GM12878 (cell line): ENCODE measurements at regions not wholly inside any gene's neighbourhood (a gene's known extent, or its start where the extent isn't known, plus 50 kb on each side); places are given as distances from the start of the nearest gene placed in this dataset.

Experiments
- ATAC-seq: fragments of 200-7000 bp; cut with Tn5 transposase; 3 replicates; pipeline ENCODE4 v1.9.1; 2020; ENCODE audit warnings: mild to moderate bottlenecking, moderate library complexity
- BruUV-seq: library from RNA; stranded (reverse); fragments of 400-500 nt; replicated peaks from 2 replicates; lab custom pipeline; 2021; lab: Mats Ljungman, UMichigan
- CTCF ChIA-PET: fragments of 300-600 bp; sonication (Branson Sonifier 250); formaldehyde crosslinking; extraction: SDS; loops from one replicate; lab custom pipeline; 2021; ENCODE audit warnings: inconsistent platforms; lab: Yijun Ruan, JAX
- POLR2A ChIA-PET: fragments of 350-600 bp; formaldehyde crosslinking; extraction: SDS; loops from one replicate; lab custom pipeline; 2021; ENCODE audit warnings: inconsistent platforms; lab: Charles Lee
- RAD21 ChIA-PET: fragments of 300-600 bp; sonication (Branson Sonifier 250); formaldehyde crosslinking; loops from one replicate; lab custom pipeline; 2023; ENCODE audit warnings: antibody characterized with exemption; ENCODE audit not compliant: unreplicated experiment; lab: Charles Lee
- SMC1A ChIA-PET: fragments of 300-600 bp; sonication (Branson Sonifier 250); formaldehyde crosslinking; loops from one replicate; lab custom pipeline; 2023; ENCODE audit not compliant: unreplicated experiment, uncharacterized antibody; lab: Charles Lee
- DNase-seq: peaks from one replicate; pipeline ENCODE4 v3.0.0-alpha.2; 2011; ENCODE audit warnings: low read depth, low spot score
- FAIRE-seq: peaks from 3 replicates; lab custom pipeline; 2011; peaks lifted over from hg19 to GRCh38; lab: Jason Lieb, UNC
- H2AFZ ChIP-seq: 2 replicates; pipeline ENCODE4 v1.6.0; 2011; ENCODE audit warnings: low read depth, low read length, control low read depth; ENCODE audit not compliant: control insufficient read depth
- H3K27ac ChIP-seq: 2 replicates; pipeline ENCODE4 v1.5.1; 2011; ENCODE audit warnings: control low read depth; ENCODE audit not compliant: control insufficient read depth, insufficient read depth
- H3K27me3 ChIP-seq, 2 experiments: replicated peaks in 1 of 2; 2 replicates each; pipeline versions ENCODE4 v1.6.0 to v1.6.1; 2011; ENCODE audit warnings: low read length in 1 of 2; ENCODE audit not compliant: control insufficient read depth in 2 of 2, insufficient read depth in 2 of 2
- H3K36me3 ChIP-seq, 2 experiments: 2 replicates each; pipeline ENCODE4 v1.5.1; 2011; ENCODE audit warnings: low read length in 1 of 2; ENCODE audit not compliant: control insufficient read depth in 2 of 2, insufficient read depth in 2 of 2
- H3K4me1 ChIP-seq: 2 replicates; pipeline ENCODE4 v1.6.1; 2011; ENCODE audit warnings: mild to moderate bottlenecking, low read length, moderate library complexity, mixed read lengths; ENCODE audit not compliant: control insufficient read depth, insufficient read depth
- H3K4me2 ChIP-seq: 2 replicates; pipeline ENCODE4 v1.6.0; 2011; ENCODE audit warnings: control low read depth; ENCODE audit not compliant: control insufficient read depth, insufficient read depth
- H3K4me3 ChIP-seq: fragments of 200-600 bp; sonication (generic); 2 replicates; pipeline ENCODE4 v1.5.1; 2016
- H3K79me2 ChIP-seq: 2 replicates; pipeline ENCODE4 v1.6.0; 2011; ENCODE audit warnings: low read length; ENCODE audit not compliant: control insufficient read depth, insufficient read depth
- H3K9ac ChIP-seq: 2 replicates; pipeline ENCODE4 v1.8.0; 2011; ENCODE audit warnings: low read length, control low read depth, mixed read lengths; ENCODE audit not compliant: control insufficient read depth, insufficient read depth
- H3K9me3 ChIP-seq: replicated peaks from 3 replicates; pipeline ENCODE4 v1.5.1; 2011; ENCODE audit warnings: mild to moderate bottlenecking, low read length; ENCODE audit not compliant: control insufficient read depth, insufficient read depth
- H4K20me1 ChIP-seq: 2 replicates; pipeline ENCODE4 v1.6.0; 2011; ENCODE audit not compliant: control insufficient read depth, insufficient read depth
- DPF2 ChIP-seq: fragments of 450-650 bp; IDR thresholded peaks from 2 replicates; pipeline ENCODE4 v1.6.1; 2017; ENCODE audit warnings: mild to moderate bottlenecking
- POLR2AphosphoS2 ChIP-seq: IDR thresholded peaks from 2 replicates; pipeline ENCODE4 v1.6.1; 2011; ENCODE audit warnings: low read depth, mild to moderate bottlenecking, low read length, improper control_type of control experiment, moderate library complexity
- SMAD1 ChIP-seq: fragments of 450-650 bp; IDR thresholded peaks from 2 replicates; pipeline ENCODE4 v1.6.1; 2018; ENCODE audit warnings: mild to moderate bottlenecking, low read depth; ENCODE audit not compliant: partially characterized antibody
- SMAD5 ChIP-seq: IDR thresholded peaks from 2 replicates; pipeline ENCODE4 v1.6.1; 2016; ENCODE audit warnings: antibody characterized with exemption, low read depth
- WRNIP1 ChIP-seq: IDR thresholded peaks from 2 replicates; pipeline ENCODE4 v1.6.1; 2011; ENCODE audit warnings: low read depth, low read length, improper control_type of control experiment, borderline replicate concordance
- ZNF24 ChIP-seq: fragments of 450-650 bp; IDR thresholded peaks from 2 replicates; pipeline ENCODE4 v1.6.1; 2017; ENCODE audit warnings: antibody characterized with exemption, mild to moderate bottlenecking
- WGBS: methylation state at CpG from one replicate; pipeline ENCODE4 v1.1.6; 2016; ENCODE audit warnings: low lambda C conversion rate; ENCODE audit not compliant: insufficient replicate concordance, insufficient coverage; ENCODE audit errors: missing lambda C conversion rate; 5-methylcytosine and 5-hydroxymethylcytosine counted together
- in situ Hi-C: fragments of 300-500 bp; cut with MboI; formaldehyde crosslinking; loops from 9 replicates; pipeline ENCODE4 v1.14.3; 2018; ENCODE audit warnings: mixed read lengths
- intact Hi-C: fragments of 100-400 bp; cut with micrococcal nuclease; formaldehyde crosslinking; loops from one replicate; pipeline ENCODE4 v1.14.2; 2022; ENCODE audit not compliant: unreplicated experiment

DNA sequence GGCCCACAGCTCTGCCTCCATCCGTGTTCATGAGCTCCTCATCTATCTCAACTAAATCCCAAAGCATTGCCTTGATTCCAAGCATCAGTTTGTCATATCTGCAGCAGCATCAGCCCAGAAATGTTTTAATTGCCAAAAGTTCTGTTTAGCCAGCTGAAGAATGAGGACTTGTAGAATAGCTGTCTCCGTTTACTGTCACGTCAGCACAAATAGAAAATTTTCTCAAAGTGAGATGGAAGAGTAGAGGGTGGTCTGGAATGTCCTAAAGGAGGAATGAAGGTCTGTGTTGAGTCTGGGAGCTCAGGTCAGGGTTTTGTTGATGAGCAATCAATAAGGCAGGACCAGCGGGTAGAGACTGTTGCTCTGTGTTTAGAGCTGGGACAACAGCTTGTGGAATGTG is 134.9 kb upstream of the ISX start:
- no peak overlapping the region for H3K9ac ChIP-seq
- H3K4me2 ChIP-seq, result no peak overlapping the region
- ChIA-PET SMC1A (interaction anchor here (0.6 kb wide), 1 partner anchor 212 kb away, joined by 3 read pairs; no protein-coding TSS in a partner anchor), RAD21 (no interaction called here), CTCF (interaction anchor here (0.7 kb wide), 1 partner anchor 84 kb away, joined by 3 read pairs; no protein-coding TSS in a partner anchor), POLR2A (no interaction called here)
- FAIRE-seq, result no peak
- no peak overlapping the region for H2AFZ ChIP-seq
- H4K20me1 ChIP-seq, result no peaks in the 10 kb centered on the region
- no peaks in the 10 kb centered on the region for H3K36me3 ChIP-seq
- no peaks in the 10 kb centered on the region for H3K27me3 ChIP-seq
- ATAC-seq, result no peak
- WGBS, result 23% methylated on average over 4 of the region's 4 CpGs
- H3K4me1 ChIP-seq, result no peaks in the 10 kb centered on the region
- DNase-seq, result no peak
- intact Hi-C loops (no loop called here), in situ Hi-C loops (no loop called here)
- H3K4me3 ChIP-seq, result no peak overlapping the region
- BruUV-seq, result no TSS peak
- no peak overlapping the region for H3K27ac ChIP-seq
- TF ChIP-seq POLR2AphosphoS2, result no peak
- TF ChIP-seq SMAD1, result no peak
- no peak for TF ChIP-seq SMAD5
- no peak for TF ChIP-seq WRNIP1
- no peaks in the 10 kb centered on the region for H3K79me2 ChIP-seq
- no peaks in the 10 kb centered on the region; the same call in 2 of the 3 replicates for H3K9me3 ChIP-seq

DNA sequence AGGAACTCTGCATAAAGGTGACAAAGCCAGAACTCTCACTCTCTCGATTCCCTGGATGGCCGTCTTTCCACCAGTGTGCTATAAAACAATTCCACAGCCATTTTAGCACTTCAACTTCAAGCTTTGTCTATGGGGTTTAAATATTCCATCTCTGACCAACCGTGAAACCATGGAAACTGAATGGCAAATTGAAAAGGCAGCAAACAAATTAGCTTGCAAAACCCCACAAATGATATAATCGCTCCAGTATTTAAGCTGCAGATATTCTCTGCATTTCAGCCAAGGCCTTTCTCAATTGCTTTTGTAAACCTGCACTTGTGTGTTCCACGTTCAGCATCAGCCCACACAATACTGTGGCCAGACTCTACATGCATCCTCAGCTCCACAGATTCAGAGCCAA is 131.7 kb upstream of the ISX start:
- in situ Hi-C loops, result no loop called here
- intact Hi-C loops, result no loop called here
- Histone ChIP-seq H3K9me3 (no peaks in the 10 kb centered on the region; the same call in 2 of the 3 replicates), H2AFZ (no peak overlapping the region), H3K4me2 (no peak overlapping the region), H3K4me3 (no peak overlapping the region), H3K27ac (no peak overlapping the region), H3K36me3 (no peaks in the 10 kb centered on the region), H3K79me2 (no peaks in the 10 kb centered on the region), H3K9ac (no peak overlapping the region), H3K4me1 (no peaks in the 10 kb centered on the region), H3K27me3 (no peaks in the 10 kb centered on the region), H4K20me1 (no peaks in the 10 kb centered on the region)
- 18% methylated on average over 5 of the region's 5 CpGs for WGBS
- CTCF ChIA-PET, result interaction anchor here (1.1 kb wide), 1 partner anchor 9 kb away, joined by 3 read pairs; no protein-coding TSS in a partner anchor
- RAD21 ChIA-PET, result interaction anchor here (1.9 kb wide), 1 partner anchor 216 kb away, joined by 4 read pairs; no protein-coding TSS in a partner anchor
- FAIRE-seq (no peak), DNase-seq (no peak), ATAC-seq (no peak)
- no peak for TF ChIP-seq SMAD5
- TF ChIP-seq ZNF24, result no peak
- TF ChIP-seq DPF2, result no peak
- no TSS peak for BruUV-seq
- SMC1A ChIA-PET, result no interaction called here
- POLR2A ChIA-PET, result no interaction called here
